Endothelial cell (in vitro differentiated cells): ENCODE measurements at regions not wholly inside any gene's neighbourhood (a gene's known extent, or its start where the extent isn't known, plus 50 kb on each side); places are given as distances from the start of the nearest gene placed in this dataset.

ENCODE experiments used
- DNase-seq: peaks from one replicate; pipeline ENCODE4 v3.0.0; 2021; ENCODE audit warnings: low spot score
- H3K27ac Mint-ChIP-seq: one replicate; pipeline ENCODE4 v1.8.0; 2021; ENCODE audit warnings: mixed read lengths, inconsistent platforms; ENCODE audit not compliant: unreplicated experiment
- H3K27me3 Mint-ChIP-seq: one replicate; pipeline ENCODE4 v1.8.0; 2021; ENCODE audit warnings: mild to moderate bottlenecking, moderate library complexity, mixed read lengths, inconsistent platforms; ENCODE audit not compliant: unreplicated experiment
- H3K36me3 Mint-ChIP-seq: one replicate; pipeline ENCODE4 v1.8.0; 2021; ENCODE audit warnings: mild to moderate bottlenecking, low read depth, mixed read lengths, inconsistent platforms; ENCODE audit not compliant: unreplicated experiment
- H3K4me1 Mint-ChIP-seq: one replicate; pipeline ENCODE4 v1.8.0; 2021; ENCODE audit warnings: mild to moderate bottlenecking, mixed read lengths, inconsistent platforms; ENCODE audit not compliant: unreplicated experiment
- H3K4me3 Mint-ChIP-seq: one replicate; pipeline ENCODE4 v1.8.0; 2021; ENCODE audit warnings: mild to moderate bottlenecking, mixed read lengths, inconsistent platforms; ENCODE audit not compliant: unreplicated experiment
- H3K9me3 Mint-ChIP-seq: one replicate; pipeline ENCODE4 v1.8.0; 2021; ENCODE audit warnings: mixed read lengths, inconsistent platforms; ENCODE audit not compliant: unreplicated experiment
- CTCF ChIP-seq: fragments of 200-600 bp; sonication (generic); IDR thresholded peaks from one replicate; pipeline ENCODE4 v1.5.0; 2021; ENCODE audit warnings: antibody characterized with exemption; ENCODE audit not compliant: unreplicated experiment

GRCh38 chr10:47060993-47061500 is 149.8 kb downstream of the PTPN20 start:
- Mint-ChIP-seq H3K27me3 (peaks cover 8% of the 10 kb centered on the region), H3K36me3 (no peaks in the 10 kb centered on the region), H3K4me1 (peaks cover 7% of the 10 kb centered on the region), H3K27ac (no peak overlapping the region), H3K9me3 (no peaks in the 10 kb centered on the region), H3K4me3 (no peak overlapping the region)
- TF ChIP-seq CTCF = no peak
- DNase-seq = no peak

- H3K27me3 Mint-ChIP-seq = peaks cover 8% of the 10 kb centered on the region
- no peak for DNase-seq
- no peaks in the 10 kb centered on the region for H3K4me1 Mint-ChIP-seq
- H3K9me3 Mint-ChIP-seq = no peaks in the 10 kb centered on the region
- no peak overlapping the region for H3K27ac Mint-ChIP-seq
- no peak overlapping the region for H3K4me3 Mint-ChIP-seq
- no peak for TF ChIP-seq CTCF
- no peaks in the 10 kb centered on the region for H3K36me3 Mint-ChIP-seq
Measured at GRCh38 chr10:47061776-47062175, 150.5 kb downstream of the PTPN20 start.

GRCh38 chr10:47062441-47063200 is 151.4 kb downstream of the PTPN20 start:
- Mint-ChIP-seq H3K36me3 (no peaks in the 10 kb centered on the region), H3K4me1 (no peaks in the 10 kb centered on the region), H3K27ac (no peak overlapping the region), H3K9me3 (no peaks in the 10 kb centered on the region), H3K27me3 (peaks cover 7% of the 10 kb centered on the region), H3K4me3 (no peak overlapping the region)
- no peak for TF ChIP-seq CTCF
- DNase-seq = no peak

GRCh38 chr10:47063858-47064257 is 152.6 kb downstream of the PTPN20 start:
- DNase-seq = no peak
- no peak for TF ChIP-seq CTCF
- no peaks in the 10 kb centered on the region for H3K4me1 Mint-ChIP-seq
- H3K27me3 Mint-ChIP-seq = peaks cover 4% of the 10 kb centered on the region
- no peak overlapping the region for H3K27ac Mint-ChIP-seq
- no peak overlapping the region for H3K4me3 Mint-ChIP-seq
- no peaks in the 10 kb centered on the region for H3K36me3 Mint-ChIP-seq
- H3K9me3 Mint-ChIP-seq = no peaks in the 10 kb centered on the region

- Mint-ChIP-seq H3K27ac (no peak overlapping the region), H3K4me1 (peaks cover 3% of the 10 kb centered on the region), H3K27me3 (peaks cover 6% of the 10 kb centered on the region), H3K4me3 (no peak overlapping the region), H3K9me3 (no peaks in the 10 kb centered on the region), H3K36me3 (no peaks in the 10 kb centered on the region)
- TF ChIP-seq CTCF = no peak
- DNase-seq = no peak
Measured at GRCh38 chr10:47065903-47066302, 154.7 kb downstream of the PTPN20 start.
